ENCODE measurements at regions not wholly inside any gene's neighbourhood (a gene's known extent, or its start where the extent isn't known, plus 50 kb on each side); places are given as distances from the start of the nearest gene placed in this dataset.

GRCh38 chr3:127367593-127367992 lies 79.7 kb upstream of the PRR20G start:
- no peaks in the 10 kb centered on the region for H3K36me3 ChIP-seq
- H3K27ac ChIP-seq: no peak overlapping the region
- H3K27me3 ChIP-seq (replicated peaks in 1 of 7): peaks cover 0 to 54% (median 0%) of the 10 kb centered on the region in 7 donors
- 85 to 91% (median 86%) methylated on average over 13 of the region's 13 CpGs for WGBS, 5 donors
- intact Hi-C loops (cut with DNase I; ENCODE audit: low total_unique reads): no loop called here
- no peaks in the 10 kb centered on the region for H3K4me1 ChIP-seq
- H3K9me3 ChIP-seq: no peaks in the 10 kb centered on the region
- H3K4me3 ChIP-seq: no peak overlapping the region
- DNase-seq: peak; percentile 47
- TF ChIP-seq POLR2A (IDR thresholded peaks at IDR 0.05) (no peak), POLR2AphosphoS5 (IDR thresholded peaks at IDR 0.05) (no peak), CTCF (IDR thresholded peaks at IDR 0.05 in 8 of 11, conservative IDR thresholded peaks at IDR 0.05 in 3 of 11) (no peak)

GRCh38 chr3:127366383-127366782 lies 78.5 kb upstream of the PRR20G start:
- intact Hi-C loops (cut with DNase I; ENCODE audit: low total_unique reads): no loop called here
- Histone ChIP-seq H3K27ac (no peak overlapping the region), H3K36me3 (no peaks in the 10 kb centered on the region), H3K9me3 (no peaks in the 10 kb centered on the region), H3K4me3 (no peak overlapping the region), H3K27me3 (replicated peaks in 1 of 7) (peaks cover 0 to 55% (median 0%) of the 10 kb centered on the region in 7 donors), H3K4me1 (no peaks in the 10 kb centered on the region)
- WGBS, 5 donors: 28 to 53% (median 40%) methylated on average over 6 of the region's 6 CpGs
- no peak for TF ChIP-seq POLR2A (IDR thresholded peaks at IDR 0.05)
- no peak for TF ChIP-seq CTCF (IDR thresholded peaks at IDR 0.05 in 8 of 11, conservative IDR thresholded peaks at IDR 0.05 in 3 of 11)
- no peak for TF ChIP-seq POLR2AphosphoS5 (IDR thresholded peaks at IDR 0.05)
- peak; percentile 6 for DNase-seq

DNA sequence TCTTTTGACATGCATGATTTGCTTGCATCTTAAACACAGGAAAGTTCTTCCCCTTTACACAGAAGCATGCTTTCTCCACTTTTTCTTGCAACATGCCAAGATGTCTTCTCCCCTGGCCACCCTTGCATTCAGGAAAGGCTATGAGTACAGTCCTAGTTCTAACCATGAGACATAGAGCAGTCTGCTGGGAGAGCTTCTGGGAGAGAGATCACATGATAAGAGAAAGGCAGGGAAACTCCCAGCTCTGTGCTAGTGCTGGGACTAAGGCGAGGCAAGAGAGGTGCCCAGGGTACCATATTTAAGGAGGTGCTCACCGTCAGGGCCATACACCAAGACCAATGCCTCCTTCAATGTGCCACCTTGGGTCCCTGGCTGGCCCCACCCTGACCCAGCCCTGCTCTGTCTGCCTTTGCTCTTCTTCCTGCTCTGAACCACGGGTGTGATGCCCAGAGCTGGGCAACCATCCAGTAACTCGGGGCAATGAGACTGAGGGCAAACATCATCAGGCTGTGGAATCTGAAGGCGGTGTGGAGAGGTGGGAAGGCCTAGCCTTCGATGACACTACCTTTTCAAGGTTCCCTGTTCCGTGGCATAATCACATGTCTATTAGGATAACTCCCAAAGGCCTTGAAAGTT lies 77.4 kb upstream of the PRR20G start:
- no peak overlapping the region for H3K4me3 ChIP-seq
- peak; percentile 31 for DNase-seq
- TF ChIP-seq CTCF (IDR thresholded peaks at IDR 0.05 in 8 of 11, conservative IDR thresholded peaks at IDR 0.05 in 3 of 11) (no peak), POLR2A (IDR thresholded peaks at IDR 0.05) (no peak), POLR2AphosphoS5 (IDR thresholded peaks at IDR 0.05) (no peak)
- H3K36me3 ChIP-seq: no peaks in the 10 kb centered on the region
- H3K27me3 ChIP-seq (replicated peaks in 1 of 7): peaks cover 0 to 47% (median 0%) of the 10 kb centered on the region in 7 donors
- no peaks in the 10 kb centered on the region for H3K4me1 ChIP-seq
- intact Hi-C loops (cut with DNase I; ENCODE audit: low total_unique reads): no loop called here
- no peak overlapping the region for H3K27ac ChIP-seq
- 66 to 87% (median 74%) methylated on average over 7 of the region's 7 CpGs for WGBS, 5 donors
- no peaks in the 10 kb centered on the region for H3K9me3 ChIP-seq

GRCh38 chr3:127363891-127364290 lies 76.0 kb upstream of the PRR20G start:
- H3K4me3 ChIP-seq: no peak overlapping the region
- no peaks in the 10 kb centered on the region for H3K9me3 ChIP-seq
- peaks cover 0 to 35% (median 0%) of the 10 kb centered on the region in 7 donors for H3K27me3 ChIP-seq (replicated peaks in 1 of 7)
- H3K27ac ChIP-seq: no peak overlapping the region
- TF ChIP-seq CTCF (IDR thresholded peaks at IDR 0.05 in 8 of 11, conservative IDR thresholded peaks at IDR 0.05 in 3 of 11) (no peak), POLR2A (IDR thresholded peaks at IDR 0.05) (no peak), POLR2AphosphoS5 (IDR thresholded peaks at IDR 0.05) (no peak)
- 73 to 91% (median 87%) methylated on average over 3 of the region's 3 CpGs for WGBS, 5 donors
- no peaks in the 10 kb centered on the region for H3K36me3 ChIP-seq
- H3K4me1 ChIP-seq: no peaks in the 10 kb centered on the region
- no peak for DNase-seq
- intact Hi-C loops (cut with DNase I; ENCODE audit: low total_unique reads): no loop called here
